Endometrial microvascular endothelial cells (primary cell): ENCODE measurements at regions not wholly inside any gene's neighbourhood (a gene's known extent, or its start where the extent isn't known, plus 50 kb on each side); places are given as distances from the start of the nearest gene placed in this dataset.

Experiments
- in situ Hi-C: cut with HindIII; loops from 2 replicates; pipeline ENCODE4 v1.10.0; 2017; ENCODE audit warnings: low sequenced_read_pairs, low pct_unique_long_range_greater_than_20kb; ENCODE audit errors: inconsistent ontology term

- in situ Hi-C loops: no loop called here
Observed at GRCh38 chr22:48711031-48711431, 1116.6 kb downstream of the BRD1 start.

- in situ Hi-C loops: no loop called here
Observed at GRCh38 chr22:48710410-48710809, 1117.3 kb downstream of the BRD1 start.

DNA sequence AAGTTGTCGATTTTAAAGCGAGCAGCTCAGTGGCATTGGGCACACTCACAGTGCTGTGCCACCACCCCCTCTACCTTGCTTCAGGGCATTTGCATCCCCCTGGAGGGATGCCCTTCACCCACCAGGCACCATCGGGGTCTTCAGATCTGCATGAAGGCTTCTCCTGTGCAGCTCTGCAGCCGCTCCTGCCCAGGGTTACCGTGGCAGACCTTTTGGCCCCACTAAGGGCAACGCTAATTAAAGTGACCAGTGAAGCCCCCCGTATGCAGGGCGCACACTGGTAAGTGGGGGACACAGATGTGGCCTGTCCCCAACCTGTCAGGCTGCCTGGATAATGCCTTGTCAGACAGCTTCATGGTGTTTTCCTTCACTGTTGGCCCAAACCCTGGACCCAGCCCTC is 1117.7 kb downstream of the BRD1 start:
- in situ Hi-C loops: no loop called here

DNA sequence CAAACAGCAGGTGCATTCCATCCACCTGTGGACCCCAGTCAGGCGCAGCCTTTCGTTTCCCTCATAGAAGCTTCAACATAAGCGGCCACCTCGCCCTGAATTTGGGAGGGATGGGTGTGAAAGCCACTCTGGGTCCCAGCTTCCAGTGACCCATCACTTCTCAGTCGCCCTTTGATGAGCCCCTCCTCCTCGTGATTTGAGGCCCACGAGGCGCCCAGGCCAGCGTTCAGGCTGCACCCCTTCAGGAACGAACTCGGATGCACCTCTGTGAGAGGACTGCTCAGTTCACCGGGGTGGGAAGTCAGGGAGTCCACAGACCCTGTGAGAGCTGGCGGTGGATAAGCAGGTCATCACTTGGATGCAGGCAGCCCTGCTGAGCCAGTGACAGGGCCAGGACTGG is 1118.2 kb downstream of the BRD1 start:
- in situ Hi-C loops: no loop called here

- in situ Hi-C loops: no loop called here
Observed at GRCh38 chr22:48708558-48709245, 1119.0 kb downstream of the BRD1 start.

GRCh38 chr22:48707763-48708557 is 1119.7 kb downstream of the BRD1 start:
- in situ Hi-C loops: no loop called here

DNA sequence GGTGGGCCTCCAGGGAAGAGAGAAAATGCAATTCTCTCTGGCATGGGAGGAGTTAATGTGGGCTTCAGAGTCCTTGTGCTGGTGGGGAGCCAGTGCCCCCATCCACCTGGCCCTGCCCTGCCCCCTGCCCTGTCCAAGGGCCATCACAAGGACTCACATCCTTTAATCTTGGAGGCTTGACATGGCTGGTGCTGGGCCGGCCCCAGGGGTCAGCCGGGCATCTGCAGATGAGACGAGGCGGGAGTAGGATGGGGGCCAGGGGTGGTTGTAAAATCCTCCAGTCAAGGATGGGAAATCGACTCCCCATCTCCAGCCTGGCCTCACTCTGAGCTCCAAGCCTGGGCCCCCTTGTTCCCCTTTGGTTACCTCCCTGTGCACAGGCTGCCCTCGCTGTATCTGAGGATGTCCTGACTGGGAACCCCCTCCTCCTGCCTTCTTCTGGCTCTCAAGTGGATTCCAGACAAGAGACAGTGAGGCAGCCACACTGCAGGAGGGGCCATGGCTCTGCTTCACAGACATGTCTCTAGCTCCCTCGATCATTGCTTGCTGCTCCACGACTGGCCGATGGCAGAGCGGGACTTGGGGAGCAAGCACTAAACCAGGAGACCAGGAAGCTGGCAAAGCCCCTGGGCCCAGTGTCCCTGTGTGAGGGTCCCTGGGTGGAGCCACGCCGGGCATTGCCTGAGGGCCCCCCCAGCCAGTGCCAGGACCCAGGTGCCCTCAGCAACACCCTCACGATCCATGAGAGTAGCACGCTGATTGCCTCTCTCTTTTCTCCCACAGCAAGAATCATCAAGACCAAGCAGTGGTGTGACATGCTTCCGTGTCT is 1120.5 kb downstream of the BRD1 start:
- in situ Hi-C loops: no loop called here

DNA sequence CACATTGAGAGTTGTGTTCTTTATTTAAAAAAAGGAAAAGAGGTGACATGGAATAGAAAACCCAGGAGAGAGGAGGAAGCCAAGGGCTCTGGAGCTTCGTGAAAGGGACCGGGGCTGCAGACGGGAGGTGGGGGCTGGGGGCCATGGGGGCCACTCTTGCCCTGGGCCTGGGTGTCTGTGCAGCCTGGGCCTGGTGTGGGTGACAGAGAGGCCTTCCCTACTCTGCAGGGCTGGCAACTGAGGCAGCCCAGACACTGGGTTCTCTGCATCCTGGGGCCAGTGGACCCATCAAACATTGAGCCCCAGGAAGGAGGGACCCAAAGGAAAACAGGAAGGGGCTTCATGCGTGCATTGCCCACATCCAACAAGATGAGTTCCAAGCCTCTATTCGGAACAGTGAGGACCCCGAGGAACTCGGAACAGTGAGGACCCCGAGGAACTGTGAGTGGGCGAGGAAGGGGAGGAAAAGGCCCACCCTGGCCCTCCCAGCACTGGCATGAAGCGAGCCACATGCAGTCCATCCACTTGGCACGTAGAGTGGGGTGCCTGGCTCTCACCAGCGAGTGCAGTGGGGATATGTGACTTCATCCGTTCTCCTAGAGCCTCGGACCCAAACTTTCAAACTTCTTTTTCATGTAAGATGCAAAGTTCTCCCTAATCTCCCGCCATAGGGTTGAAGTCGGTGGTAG is 1121.6 kb downstream of the BRD1 start:
- in situ Hi-C loops: no loop called here

DNA sequence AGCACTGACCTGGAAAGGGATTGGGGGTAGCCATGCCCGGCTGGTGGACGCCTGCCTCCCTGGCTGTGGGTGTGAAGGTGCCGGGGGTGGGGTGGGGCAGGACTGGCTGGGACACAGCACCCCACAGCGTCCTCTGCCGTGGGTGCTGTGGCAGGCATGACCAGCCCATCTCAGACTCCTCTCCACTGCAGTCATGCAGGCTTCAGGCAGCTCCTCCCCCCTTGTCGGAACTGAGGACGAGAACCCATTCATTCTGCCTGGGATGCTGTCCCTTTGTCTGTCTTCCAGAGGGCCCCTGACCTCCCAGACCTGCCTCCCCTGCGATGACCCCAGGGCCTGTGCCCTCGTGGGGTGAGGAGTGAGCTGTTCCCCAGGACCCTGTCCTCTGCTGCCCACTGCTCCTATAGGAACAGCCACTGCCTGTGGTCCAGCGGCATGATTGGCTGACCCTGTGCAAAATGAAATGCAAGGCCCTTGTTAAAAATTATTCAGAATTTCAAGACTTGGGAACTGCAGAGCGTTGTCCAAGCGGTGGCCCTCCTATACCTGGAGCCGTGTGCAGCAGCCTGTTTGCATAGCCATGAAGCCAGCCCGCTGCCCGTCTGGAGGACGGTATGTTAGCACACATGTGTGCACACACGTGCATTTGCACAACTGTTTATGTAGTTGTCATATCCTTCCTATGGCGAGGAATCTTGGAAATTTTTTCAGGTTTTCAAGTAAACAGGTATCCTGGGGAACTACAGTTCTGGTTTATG is 1122.3 kb downstream of the BRD1 start:
- in situ Hi-C loops: no loop called here

DNA sequence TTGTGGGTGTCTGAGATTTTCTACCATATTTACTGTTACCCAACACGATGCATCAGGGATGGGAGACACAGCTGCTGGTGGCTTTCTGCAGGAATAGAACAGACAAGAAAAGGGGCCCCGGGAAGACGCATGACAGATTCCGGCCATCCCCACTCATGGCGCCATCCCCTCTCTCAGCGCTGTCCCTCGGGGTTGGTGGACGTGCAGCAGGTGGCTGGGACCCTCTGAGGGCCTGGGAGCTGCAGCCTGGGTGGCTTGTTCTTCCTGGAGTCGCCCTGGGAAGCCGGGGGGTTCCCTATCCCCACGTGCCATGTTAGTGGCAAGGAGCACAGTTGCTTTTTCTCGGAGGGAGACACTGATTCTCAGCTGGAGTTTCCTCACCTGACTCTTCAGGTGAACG is 1123.3 kb downstream of the BRD1 start:
- in situ Hi-C loops: no loop called here

GRCh38 chr22:48703265-48703941 is 1124.3 kb downstream of the BRD1 start:
- in situ Hi-C loops: no loop called here

DNA sequence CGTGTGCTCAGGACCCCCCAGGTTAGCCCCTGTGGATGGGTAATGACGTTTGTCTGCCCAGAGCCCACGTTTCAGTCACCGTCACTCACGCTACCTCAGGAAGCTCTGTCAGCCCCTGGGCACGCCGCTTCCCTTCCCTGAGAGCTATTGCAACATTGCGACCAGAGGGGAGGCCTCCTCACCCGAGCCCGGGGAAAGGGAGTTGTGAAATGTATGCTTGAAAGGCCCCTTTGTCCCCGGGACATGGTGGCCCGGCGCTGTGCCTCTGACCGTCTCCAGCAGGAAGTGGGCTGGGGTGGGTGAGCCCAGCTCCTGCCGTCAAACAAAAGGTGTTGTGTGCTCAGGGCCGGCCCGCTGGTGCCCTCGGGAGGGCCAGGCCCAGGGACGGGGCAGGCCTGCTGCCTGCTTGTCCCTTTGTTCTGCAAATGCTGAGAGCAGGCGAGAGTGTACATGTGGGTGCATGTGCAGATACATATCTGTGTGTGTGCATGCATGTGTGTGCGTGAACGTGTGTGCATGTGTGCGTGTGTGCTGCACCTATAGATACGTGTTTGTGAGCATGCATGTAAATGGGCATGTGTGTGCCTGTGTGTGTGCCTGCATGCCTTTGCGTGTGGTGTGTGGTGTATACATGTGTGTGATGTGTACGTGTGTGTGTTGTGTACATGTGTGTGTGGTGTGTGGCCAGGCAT is 1125.0 kb downstream of the BRD1 start:
- in situ Hi-C loops: no loop called here

DNA sequence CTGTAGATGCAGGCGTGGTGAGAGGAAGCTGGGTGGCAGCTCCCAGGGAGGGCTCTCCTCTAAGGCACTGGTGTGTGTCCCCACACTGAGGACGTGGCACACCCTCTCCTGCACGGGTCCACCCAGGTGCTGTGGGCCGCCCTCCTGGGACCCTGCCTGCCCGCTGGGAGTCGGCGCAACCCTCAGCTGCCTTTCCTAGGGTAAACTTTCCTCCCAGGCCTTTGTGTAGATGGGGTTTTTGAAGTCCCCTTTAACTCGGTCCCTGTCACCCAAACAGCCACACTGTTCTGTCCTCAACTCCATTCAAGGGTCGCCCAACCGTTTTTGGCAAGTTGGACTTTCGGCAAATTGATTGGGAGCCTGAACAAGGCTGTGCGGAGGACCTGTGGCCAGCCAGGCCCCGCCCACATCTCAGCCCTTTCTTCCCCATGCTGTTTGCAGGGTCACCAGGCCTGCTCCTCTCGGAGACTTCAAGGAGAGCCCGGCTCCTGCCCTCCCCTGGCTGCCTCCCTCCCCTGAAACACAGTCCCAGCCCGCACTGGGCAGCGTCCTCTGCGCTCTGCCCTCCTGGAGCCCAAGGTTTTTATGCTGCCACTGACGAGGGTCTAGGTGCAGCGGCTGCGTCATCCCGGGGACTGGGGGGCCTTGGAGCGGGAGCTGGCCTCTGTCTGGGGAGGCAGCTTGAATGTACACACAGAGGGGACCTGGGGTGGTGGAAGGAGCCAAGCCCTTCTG is 1126.2 kb downstream of the BRD1 start:
- in situ Hi-C loops: no loop called here

DNA sequence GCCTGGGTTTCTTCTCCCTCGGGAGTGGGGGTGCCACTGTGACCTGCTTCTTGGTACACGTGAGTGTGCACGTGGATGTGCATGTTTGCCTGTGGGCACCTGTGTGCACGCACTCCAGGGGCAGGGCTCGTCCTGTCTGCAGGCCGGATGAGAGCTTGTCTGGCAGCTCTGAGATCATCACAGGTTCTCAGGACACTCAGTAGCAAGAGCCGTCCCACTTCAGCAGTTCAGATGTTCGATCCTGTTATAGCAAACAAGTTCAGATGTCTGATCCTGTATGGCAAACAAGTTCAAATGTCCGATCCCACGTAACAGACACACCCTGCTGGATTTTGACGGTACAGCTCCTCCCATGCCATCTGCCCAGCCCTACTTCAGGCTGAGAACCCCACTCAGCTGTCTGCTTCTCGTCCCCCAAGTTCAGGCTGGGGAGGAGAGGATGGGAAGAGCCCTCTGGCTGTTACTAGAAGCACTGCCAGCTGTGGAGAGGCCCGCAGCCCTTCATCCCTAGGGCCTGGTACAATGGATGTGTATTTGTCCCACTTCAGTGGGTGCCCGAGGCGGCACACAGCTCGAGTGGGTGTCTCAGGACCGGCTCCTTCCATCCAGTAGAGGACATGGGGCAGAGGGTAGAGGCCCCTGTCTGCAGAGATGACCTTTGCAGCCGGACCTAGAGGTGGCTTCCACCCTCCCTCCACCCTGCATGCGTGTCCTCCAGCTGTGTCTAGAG is 1126.9 kb downstream of the BRD1 start:
- in situ Hi-C loops: no loop called here

- in situ Hi-C loops: no loop called here
Observed at GRCh38 chr22:48700180-48700565, 1127.5 kb downstream of the BRD1 start.

DNA sequence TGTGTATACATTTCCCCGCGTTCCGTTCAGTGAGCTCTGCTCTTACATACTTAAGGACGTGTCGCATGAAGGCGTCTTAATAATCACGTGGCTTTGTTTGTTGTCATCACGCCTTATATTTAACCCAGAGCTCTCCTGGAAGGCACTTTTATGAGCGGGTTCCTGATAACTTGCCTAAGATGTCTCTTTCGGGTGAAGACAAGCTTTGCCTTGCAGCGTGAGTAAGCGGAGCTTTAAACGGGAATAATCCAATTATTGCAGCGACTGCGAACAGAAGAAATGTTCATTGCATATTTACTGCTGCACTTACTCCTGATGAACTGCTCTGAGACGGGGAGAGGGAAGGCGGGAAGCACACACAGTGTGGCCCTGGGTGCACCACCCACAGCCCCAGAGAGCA is 1128.2 kb downstream of the BRD1 start:
- in situ Hi-C loops: no loop called here
